Activated CD8-positive, alpha-beta memory T cell treated with anti-CD3 and anti-CD28 coated beads for 36 hours (primary cell): ENCODE measurements at regions not wholly inside any gene's neighbourhood (a gene's known extent, or its start where the extent isn't known, plus 50 kb on each side); places are given as distances from the start of the nearest gene placed in this dataset.

Experiments used
- CTCF ChIA-PET: fragments of 350-600 bp; sonication (Branson Sonifier 250); formaldehyde crosslinking; loops from one replicate; lab custom pipeline; 2021; ENCODE audit warnings: antibody characterized with exemption; lab: Charles Lee
- POLR2A ChIA-PET: fragments of 350-600 bp; sonication (Branson Sonifier 250); formaldehyde crosslinking; loops from one replicate; lab custom pipeline; 2021; ENCODE audit warnings: antibody characterized with exemption; lab: Charles Lee

DNA sequence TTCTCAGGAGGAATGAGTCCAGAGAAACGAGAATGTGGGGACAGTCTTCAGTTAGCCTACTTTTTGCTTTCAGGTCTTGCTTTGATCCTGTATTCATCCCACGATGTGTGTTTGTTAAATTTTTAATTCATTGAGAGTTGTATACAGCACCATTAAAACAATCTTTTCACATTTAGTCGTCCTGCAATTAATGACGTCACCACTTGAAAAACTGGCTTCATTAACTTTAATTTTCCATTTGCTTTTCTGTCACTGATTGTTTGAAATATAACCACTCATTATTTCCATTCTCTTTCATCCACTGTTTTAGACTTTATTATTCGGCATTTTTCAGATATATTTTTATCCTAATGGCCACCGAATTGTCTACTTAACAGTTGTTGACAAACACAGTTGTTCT lies 146.9 kb downstream of the TFEC start:
- CTCF ChIA-PET = no interaction called here
- POLR2A ChIA-PET = no interaction called here

DNA sequence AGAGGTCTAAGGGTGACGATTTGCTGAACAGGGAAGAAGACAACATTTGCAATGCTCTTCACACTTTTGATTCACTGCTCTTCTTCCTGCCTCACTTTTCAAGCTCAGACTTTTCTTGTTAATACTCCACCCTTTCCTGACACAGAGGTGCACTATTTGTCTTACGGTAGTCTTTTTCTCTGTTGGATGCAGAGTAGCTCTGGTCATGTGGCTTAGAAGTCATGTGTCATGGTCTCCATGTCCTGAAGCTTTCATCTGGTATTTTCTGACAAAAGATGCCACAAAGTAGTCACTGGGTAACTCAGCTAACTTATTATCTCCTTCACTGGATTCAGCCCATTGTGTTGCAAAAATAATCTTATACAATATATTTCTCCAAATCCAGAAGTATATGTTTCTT lies 149.1 kb downstream of the TFEC start:
- ChIA-PET CTCF (no interaction called here), POLR2A (no interaction called here)

DNA sequence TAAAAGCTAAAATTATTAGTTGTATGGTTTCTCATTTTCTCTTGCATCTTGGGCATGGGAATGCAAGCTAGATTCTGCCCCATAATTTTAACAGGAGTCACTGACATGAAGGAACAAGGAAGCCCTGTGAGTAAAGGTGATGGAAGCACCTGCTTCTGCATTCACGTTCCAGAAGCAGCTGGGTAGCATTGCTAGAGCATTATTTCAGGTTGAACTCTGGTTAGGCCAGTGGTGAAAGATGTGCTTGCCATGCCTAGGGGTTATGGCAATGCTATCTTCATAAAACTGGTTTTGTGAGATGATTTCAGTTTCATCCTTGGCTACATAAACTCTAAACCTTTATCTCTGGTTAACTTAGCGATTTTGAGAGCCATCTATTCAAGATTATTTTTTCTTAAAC lies 151.4 kb downstream of the TFEC start:
- POLR2A ChIA-PET = no interaction called here

DNA sequence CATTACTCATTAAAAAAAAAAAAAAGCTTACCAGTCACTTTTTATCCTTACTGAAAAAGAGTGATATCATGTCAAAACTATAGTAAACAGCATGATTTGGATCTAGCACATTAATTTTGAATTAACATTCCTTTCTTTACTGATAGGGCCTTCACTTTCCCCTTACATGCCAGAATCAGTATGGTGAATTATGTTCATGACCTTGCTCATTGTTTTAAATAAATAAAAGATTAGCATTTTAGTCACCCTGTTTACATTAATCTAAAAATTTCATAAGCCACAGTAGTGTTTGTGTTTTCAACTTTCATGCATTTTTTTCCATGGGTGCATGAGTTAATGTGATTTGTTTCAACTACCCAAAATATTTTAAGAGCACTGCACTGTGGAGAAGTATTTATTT lies 160.8 kb downstream of the TFEC start:
- ChIA-PET CTCF (no interaction called here), POLR2A (no interaction called here)

More for the DNA sequence above, 151.4 kb downstream of the TFEC start:
- CTCF ChIA-PET = no interaction called here

DNA sequence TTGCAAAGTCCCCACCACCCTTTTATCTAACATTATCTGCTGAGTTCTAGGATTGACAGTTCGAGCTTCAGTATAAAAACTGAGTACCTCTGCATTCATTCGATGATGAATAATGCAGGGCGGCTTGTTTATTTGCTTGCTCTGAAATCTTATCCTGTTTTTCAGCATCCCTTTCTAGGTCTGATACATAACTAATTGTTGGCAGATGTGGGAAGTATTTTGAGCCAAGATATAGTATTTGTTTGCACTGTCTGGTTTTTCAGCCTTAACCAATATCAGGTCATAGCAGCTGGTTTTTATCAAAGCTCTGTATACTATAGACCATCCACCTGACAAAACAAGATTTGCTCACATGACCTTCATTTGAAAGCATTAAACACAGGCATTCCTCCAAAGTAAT lies 161.4 kb downstream of the TFEC start:
- ChIA-PET POLR2A (no interaction called here), CTCF (no interaction called here)

DNA sequence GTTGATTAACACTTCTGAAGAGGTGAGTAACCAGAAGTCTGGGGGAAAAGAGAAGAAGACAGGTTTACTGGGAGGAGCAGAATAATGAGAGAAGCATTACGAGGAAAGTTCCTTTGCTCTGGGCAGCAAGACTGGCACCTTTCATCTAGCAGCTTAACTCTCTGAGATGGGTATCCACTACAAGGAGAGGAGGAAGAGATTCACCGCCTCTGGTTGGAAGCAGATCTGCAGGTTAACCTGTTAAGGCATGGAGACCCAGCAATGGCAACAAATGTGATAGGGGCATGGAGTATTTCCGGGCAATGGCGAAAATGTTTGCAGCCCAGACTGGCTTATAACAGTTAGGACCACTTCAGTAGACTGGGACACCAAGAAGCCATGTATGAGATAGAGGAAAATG lies 162.2 kb downstream of the TFEC start:
- CTCF ChIA-PET = no interaction called here
- POLR2A ChIA-PET = no interaction called here

DNA sequence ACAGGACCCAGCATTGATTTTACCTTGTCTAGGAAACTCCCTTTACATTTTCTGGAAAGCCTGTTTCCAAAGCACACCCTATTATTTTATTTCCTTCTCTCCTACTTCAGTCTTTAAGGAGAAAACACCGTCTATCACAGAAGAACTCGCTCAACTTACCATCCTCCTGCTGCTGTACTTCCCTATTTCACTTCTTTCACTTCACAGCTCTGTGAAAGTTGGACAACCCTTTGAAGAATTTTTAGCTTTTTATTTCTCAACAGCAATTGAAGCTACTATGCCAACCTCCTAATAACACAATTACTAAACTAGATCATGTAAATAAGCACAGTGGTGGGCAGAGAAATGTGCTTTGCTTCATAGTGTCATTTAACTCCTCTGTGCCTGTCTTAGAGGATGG lies 166.5 kb downstream of the TFEC start:
- ChIA-PET CTCF (no interaction called here), POLR2A (no interaction called here)

DNA sequence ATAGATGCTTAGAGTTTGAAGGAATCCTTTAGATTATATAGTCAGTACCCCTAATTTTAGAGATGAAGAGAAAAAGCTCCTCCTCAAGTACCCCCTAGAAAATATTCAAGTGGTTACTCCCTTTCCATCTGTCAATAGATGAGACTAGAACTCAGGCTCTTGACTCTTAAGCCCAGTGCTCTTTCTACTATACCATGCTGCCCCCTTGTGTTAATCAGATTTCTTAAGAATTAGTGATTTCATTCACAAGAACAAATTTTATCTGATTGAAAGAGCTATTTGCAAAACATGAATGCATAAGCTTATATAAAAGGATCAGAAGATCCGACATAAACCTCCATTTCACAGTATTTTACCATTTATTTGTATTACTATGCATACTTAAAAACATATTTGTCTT lies 179.3 kb downstream of the TFEC start:
- ChIA-PET CTCF (no interaction called here), POLR2A (no interaction called here)

DNA sequence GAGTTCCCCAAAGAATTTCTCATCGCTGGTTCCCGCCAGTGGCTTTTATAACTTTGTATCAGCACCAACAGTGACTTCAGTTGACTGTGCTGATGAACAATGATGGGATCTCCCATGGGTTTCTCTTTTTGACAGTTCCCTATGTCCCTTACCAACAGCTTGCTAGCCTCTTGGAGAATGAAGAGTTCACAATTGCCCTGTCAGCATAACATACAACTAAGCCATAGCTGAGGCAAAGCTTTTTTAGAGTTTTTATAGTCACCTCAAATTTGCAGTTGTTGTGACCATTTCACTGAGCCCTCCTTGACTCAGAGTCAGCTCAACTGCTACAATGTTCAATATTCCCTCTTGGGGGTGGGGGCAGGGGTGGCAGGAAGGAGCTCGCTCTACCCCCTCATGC lies 179.8 kb downstream of the TFEC start:
- ChIA-PET CTCF (no interaction called here), POLR2A (no interaction called here)

DNA sequence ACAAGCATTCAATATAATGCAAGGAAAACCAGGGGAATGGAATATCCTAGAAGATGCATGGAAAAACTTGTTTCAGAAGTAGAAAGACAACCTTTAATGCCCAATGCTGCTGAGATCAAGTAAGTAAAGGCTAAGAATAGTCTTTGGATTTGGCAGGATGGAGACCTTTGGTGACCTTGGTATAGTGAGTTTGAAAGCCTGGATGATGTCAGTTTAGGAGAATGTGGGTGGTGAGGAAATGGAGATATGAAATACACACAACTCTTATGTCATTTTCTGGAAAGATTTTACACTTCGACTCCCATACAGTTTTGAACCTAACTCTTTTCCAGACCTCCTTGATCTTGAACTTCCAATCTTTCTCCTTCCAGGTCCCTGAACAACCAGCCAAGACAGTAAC lies 185.7 kb downstream of the TFEC start:
- CTCF ChIA-PET = no interaction called here
- POLR2A ChIA-PET = no interaction called here

DNA sequence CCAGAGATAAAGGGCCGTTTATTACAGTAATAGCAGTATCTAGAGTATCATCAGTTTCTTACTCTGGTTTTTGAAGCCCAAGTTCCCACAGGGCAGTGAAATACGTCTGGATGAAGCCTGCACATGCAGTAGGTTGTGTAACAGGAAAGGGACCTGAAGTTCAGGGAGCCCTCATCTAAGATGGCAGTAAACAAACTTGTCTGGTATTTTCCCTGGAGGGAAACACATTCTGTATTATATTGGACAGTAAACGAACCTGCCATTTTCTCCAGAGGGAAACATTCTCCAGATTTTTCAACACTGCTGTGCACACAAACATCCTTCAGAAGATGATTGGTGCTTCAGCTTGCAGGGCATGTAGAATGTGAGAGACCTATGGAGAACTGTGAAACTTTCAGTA lies 189.9 kb downstream of the TFEC start:
- ChIA-PET POLR2A (no interaction called here), CTCF (no interaction called here)

DNA sequence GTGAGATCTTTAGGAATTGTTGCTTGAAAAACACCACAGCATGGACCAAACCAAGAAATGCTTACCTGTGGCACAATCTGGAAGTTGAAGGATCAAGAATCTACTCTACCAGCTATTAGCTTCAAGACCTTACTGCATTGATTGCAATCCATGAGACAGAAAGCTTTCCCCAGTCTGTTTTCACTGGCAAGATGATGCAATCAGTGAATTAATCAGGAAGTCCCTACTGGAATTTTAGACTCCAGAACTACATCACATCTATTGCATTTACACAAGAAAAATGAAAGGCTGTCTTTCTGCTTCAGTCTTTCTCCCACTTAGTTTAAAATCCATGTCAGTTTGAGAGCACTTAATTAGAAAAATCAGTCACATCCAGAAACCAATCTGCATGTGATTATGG lies 191.7 kb downstream of the TFEC start:
- POLR2A ChIA-PET = no interaction called here

DNA sequence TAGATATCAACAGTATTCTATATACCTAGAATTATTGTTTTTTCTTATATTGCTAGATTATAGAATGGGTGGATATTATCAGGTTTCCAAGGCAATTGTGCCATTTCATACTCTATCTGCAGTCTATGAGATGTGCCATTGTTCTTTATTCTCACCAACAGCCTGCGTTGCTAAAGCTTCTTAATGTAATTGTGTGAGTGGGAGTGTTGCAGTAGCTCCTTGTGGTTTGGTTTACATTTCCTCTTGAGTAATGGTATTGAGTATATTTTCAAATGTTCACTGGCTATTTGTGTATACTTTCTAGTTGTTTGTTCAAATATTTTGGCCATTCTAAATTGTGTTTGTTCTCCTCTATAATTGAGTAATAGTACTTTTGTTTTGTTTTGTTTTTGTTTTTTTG lies 199.2 kb downstream of the TFEC start:
- ChIA-PET CTCF (no interaction called here), POLR2A (no interaction called here)

More for the DNA sequence above, 191.7 kb downstream of the TFEC start:
- CTCF ChIA-PET = no interaction called here

DNA sequence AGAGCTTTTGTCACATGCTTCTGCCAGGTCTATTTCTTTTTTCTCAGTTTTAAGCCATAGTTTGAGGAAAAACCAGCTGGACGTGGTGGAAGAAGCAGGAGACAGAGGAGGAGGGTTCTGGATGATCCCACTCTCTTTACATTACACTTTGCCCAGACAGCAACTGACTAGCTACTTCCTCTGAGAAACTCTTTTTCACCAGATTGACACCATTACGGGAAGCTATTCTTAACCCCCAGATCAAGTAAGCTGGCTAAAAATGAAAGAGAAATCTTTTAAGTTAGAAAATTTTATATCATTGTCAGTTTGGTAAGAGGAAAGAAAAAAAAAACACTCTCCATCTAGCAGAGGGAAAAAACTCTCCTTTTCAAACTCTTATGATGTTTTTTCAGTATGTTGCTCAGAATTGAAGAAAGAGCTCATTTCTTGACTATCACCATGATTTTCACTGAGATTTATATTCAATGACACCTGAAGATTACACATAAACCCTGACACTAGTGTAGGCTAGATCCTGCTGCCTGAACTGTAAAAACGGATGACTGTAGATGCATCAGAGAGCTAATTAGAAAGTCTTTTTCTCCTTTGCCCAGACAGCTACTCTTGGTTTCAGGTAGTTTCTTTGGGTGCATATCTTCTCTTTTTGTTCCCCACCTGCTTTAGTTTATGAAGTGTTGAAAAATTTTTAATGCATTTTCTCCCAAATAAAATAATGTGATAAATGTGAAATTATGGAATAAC lies 203.1 kb downstream of the TFEC start:
- ChIA-PET POLR2A (no interaction called here), CTCF (interaction anchor here (0.7 kb wide), 1 partner anchor 15 kb away, joined by 4 read pairs; no protein-coding TSS in a partner anchor)

DNA sequence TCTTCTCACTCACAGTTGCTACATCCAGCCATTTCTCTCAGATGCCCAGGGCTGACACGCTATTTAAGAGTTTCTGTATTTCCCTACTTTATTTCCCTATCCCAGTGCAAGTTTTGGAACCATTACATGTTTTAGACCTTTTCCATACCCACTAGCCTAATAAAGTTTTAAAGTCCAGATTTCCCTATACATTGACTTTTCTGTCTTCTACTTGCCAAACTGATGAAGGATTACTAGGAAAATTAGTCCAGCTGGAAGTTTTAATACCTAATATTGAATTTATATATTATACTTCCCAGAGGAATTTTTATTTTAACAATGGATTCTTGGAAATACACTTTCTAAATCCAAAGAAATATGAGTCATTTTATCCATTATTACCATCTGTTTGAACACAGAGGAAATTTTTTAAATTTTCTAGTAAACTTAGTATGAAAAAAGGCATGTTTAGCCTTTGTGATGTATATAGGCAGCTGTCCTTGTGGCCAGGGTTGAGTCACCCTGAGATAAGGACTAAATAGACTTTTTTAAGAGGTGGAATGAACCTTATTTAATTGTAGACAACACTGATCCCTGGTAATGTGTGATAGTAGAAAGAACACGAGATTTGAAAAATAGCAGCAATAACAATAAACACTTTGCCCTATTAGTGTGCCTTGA lies 205.0 kb downstream of the TFEC start:
- CTCF ChIA-PET = no interaction called here

DNA sequence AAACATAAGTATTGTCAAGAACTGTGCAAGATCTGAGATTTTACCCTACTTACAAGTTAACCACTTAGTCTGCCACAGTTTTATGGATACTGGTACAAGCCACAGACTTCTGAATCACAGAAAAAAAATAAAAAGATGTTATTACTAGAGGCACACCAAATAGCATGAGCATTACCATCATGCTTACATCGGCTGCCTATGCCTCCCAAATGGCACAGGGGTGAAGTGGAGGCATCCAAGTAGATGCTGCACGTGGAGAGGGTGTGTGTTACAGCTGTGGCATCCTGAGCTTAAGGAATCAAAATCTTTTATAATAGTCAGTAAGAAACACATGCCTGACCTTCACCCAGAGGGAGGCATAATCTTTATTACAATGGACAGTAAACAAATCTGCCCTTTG lies 207.8 kb downstream of the TFEC start:
- ChIA-PET POLR2A (no interaction called here), CTCF (interaction anchor here (0.6 kb wide), 1 partner anchor 159 kb away, joined by 3 read pairs; no protein-coding TSS in a partner anchor)

More for the DNA sequence above, 205.0 kb downstream of the TFEC start:
- POLR2A ChIA-PET = no interaction called here

DNA sequence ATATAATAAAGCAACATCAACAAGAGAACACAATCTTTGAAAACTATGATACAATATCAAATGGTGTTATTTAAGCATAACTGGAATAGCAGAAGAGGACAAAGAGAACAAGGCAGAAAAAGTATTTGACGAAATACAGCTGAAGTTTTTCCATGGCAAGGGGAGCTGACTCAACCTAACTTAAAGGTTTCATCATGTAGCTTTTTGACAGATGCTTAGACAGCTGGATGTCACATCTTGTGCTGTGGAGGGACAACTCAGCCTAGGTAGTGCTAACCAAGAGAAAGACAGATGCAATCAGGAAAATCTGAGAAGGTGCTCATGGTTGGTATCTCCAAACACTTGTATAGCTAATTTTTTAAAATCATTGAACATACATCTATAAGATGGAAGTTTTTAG lies 208.2 kb downstream of the TFEC start:
- ChIA-PET CTCF (interaction anchor here (0.6 kb wide), 1 partner anchor 159 kb away, joined by 3 read pairs; no protein-coding TSS in a partner anchor), POLR2A (no interaction called here)

DNA sequence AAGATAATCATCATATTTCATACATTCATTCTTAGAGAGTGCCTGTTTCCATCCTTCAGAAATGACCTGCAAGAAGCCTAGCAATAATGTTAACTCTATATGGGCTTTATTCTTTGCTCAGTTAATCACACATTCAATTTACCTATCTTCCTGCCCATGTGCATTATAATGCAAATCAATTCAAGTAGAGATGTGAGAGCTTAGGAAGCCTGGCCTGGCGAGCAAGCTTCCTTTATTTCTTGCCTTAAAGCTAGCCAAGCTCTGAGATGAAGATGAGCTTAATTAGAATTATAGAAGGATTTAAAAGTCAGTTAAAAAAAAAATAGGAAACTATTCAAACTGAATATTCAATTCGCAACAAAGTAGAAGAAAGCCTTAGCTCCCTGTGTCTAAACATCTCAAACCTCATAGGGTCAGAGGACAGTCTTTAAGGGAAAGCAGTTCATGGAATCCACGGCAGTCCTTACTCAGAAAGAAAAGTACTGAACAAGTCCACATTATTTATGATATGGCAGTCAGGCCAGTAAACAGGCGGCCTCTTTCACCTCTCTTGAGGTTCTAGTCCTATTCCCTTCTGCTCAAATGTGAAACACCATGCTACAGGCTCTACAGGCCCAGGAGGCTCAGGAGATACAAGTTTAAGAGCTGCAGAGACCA lies 214.1 kb downstream of the TFEC start:
- ChIA-PET CTCF (no interaction called here), POLR2A (no interaction called here)

DNA sequence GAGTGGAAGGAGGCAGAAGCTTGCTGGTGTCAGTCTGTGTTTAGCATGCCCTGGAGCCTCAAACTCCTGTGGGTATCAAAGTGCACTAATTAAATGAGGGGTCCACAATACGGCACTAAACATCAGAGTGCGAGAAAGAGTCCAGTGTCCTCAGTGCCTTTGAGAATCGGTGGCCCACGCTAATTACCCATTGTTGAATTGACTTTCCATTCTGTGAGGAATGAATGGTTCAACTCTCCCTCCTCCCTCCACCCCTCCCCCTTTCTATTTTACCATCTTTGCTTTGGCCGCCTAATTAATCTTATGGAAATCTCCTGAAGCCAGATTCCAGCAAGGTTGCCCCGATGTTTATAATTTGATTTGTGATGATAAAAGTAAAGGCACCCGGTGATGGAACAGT lies 217.8 kb downstream of the TFEC start:
- ChIA-PET CTCF (no interaction called here), POLR2A (no interaction called here)

DNA sequence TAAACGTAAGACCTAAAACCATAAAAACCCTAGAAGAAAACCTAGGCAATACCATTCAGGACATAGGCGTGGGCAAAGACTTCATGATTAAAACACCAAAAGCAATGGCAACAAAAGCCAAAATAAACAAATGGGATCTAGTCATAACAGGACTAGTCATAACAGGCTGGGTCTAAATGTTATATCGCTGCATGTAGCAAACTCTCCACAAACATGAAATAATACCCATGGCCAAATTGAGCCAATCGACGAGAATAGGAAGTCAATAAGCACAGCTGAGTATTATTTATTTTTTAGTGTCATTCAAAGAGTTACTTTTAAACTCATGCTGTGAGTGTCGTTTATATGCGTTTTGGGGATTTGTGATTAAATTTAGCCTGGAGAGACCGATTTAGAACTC lies 225.1 kb downstream of the TFEC start:
- POLR2A ChIA-PET = no interaction called here
- CTCF ChIA-PET = no interaction called here

DNA sequence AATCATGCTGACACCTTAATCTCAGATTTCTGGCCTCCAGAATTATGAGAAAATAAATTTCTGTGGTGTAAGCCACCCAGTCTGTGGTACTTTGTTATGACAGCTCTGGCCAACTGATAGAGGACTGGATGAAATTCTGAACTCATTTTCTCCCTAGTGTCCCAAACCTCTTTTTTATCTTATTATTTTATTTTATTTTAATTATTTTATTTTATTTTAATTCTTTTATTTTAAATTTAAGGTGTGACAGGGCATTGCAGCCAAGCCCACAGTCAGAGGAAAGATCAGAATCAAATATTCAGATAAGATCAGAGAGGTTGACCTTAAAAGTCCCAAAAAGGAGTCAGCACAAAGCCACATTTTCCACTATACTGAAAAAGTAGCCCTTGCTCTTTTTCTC lies 228.1 kb downstream of the TFEC start:
- CTCF ChIA-PET = no interaction called here
- POLR2A ChIA-PET = no interaction called here
